ENCODE measurements at regions not wholly inside any gene's neighbourhood (a gene's known extent, or its start where the extent isn't known, plus 50 kb on each side); places are given as distances from the start of the nearest gene placed in this dataset.

DNA sequence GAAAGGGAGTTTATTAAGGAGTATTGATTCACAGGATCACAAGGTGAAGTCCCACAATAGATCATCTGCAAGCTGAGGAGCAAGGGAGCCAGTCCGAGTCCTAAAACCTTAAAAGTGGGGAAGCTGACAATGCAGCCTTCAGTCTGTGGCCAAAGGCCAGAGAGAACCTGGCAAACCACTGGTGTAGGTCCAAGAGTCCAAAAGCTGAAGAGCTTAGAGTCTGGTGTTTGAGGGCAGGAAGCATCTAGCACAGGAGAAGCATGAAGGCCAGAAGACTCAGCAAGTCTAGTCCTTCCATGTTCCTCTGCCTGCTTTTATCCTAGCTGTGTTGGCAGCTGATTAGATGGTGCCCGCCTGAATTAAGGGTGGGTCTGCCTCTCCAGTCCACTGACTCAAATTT is 193.0 kb downstream of the KIF2B start:
- TF ChIP-seq POLR2A (IDR thresholded peaks at IDR 0.05), result no peak
- TF ChIP-seq, protein P1, sequence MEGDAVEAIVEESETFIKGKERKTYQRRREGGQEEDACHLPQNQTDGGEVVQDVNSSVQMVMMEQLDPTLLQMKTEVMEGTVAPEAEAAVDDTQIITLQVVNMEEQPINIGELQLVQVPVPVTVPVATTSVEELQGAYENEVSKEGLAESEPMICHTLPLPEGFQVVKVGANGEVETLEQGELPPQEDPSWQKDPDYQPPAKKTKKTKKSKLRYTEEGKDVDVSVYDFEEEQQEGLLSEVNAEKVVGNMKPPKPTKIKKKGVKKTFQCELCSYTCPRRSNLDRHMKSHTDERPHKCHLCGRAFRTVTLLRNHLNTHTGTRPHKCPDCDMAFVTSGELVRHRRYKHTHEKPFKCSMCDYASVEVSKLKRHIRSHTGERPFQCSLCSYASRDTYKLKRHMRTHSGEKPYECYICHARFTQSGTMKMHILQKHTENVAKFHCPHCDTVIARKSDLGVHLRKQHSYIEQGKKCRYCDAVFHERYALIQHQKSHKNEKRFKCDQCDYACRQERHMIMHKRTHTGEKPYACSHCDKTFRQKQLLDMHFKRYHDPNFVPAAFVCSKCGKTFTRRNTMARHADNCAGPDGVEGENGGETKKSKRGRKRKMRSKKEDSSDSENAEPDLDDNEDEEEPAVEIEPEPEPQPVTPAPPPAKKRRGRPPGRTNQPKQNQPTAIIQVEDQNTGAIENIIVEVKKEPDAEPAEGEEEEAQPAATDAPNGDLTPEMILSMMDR (IDR thresholded peaks at IDR 0.05), result no peak

Measured in right lobe of liver (tissue), 4 donors.